Endothelial cell (in vitro differentiated cells): ENCODE measurements at regions not wholly inside any gene's neighbourhood (a gene's known extent, or its start where the extent isn't known, plus 50 kb on each side); places are given as distances from the start of the nearest gene placed in this dataset.

Experiments
- DNase-seq: peaks from one replicate; pipeline ENCODE4 v3.0.0; 2021; ENCODE audit warnings: low spot score
- H3K27ac Mint-ChIP-seq: one replicate; pipeline ENCODE4 v1.8.0; 2021; ENCODE audit warnings: mixed read lengths, inconsistent platforms; ENCODE audit not compliant: unreplicated experiment
- H3K27me3 Mint-ChIP-seq: one replicate; pipeline ENCODE4 v1.8.0; 2021; ENCODE audit warnings: mild to moderate bottlenecking, moderate library complexity, mixed read lengths, inconsistent platforms; ENCODE audit not compliant: unreplicated experiment
- H3K36me3 Mint-ChIP-seq: one replicate; pipeline ENCODE4 v1.8.0; 2021; ENCODE audit warnings: mild to moderate bottlenecking, low read depth, mixed read lengths, inconsistent platforms; ENCODE audit not compliant: unreplicated experiment
- H3K4me1 Mint-ChIP-seq: one replicate; pipeline ENCODE4 v1.8.0; 2021; ENCODE audit warnings: mild to moderate bottlenecking, mixed read lengths, inconsistent platforms; ENCODE audit not compliant: unreplicated experiment
- H3K4me3 Mint-ChIP-seq: one replicate; pipeline ENCODE4 v1.8.0; 2021; ENCODE audit warnings: mild to moderate bottlenecking, mixed read lengths, inconsistent platforms; ENCODE audit not compliant: unreplicated experiment
- H3K9me3 Mint-ChIP-seq: one replicate; pipeline ENCODE4 v1.8.0; 2021; ENCODE audit warnings: mixed read lengths, inconsistent platforms; ENCODE audit not compliant: unreplicated experiment
- CTCF ChIP-seq: fragments of 200-600 bp; sonication (generic); IDR thresholded peaks from one replicate; pipeline ENCODE4 v1.5.0; 2021; ENCODE audit warnings: antibody characterized with exemption; ENCODE audit not compliant: unreplicated experiment

- H3K4me1 Mint-ChIP-seq = peaks cover 1% of the 10 kb centered on the region
These were observed 130.3 kb upstream of the SERP2 start for GRCh38 chr13:44243198-44243857.

GRCh38 chr13:44244288-44244687 lies 129.3 kb upstream of the SERP2 start:
- H3K4me3 Mint-ChIP-seq = no peak overlapping the region

More at GRCh38 chr13:44243198-44243857, 130.3 kb upstream of the SERP2 start:
- Mint-ChIP-seq H3K9me3 (no peaks in the 10 kb centered on the region), H3K27me3 (peaks cover 4% of the 10 kb centered on the region), H3K36me3 (no peaks in the 10 kb centered on the region), H3K4me3 (no peak overlapping the region), H3K27ac (no peak overlapping the region)
- TF ChIP-seq CTCF = peak; percentile 37
- peak; percentile 62 for DNase-seq

GRCh38 chr13:44249431-44249836 lies 124.2 kb upstream of the SERP2 start:
- H3K36me3 Mint-ChIP-seq = no peaks in the 10 kb centered on the region
- H3K9me3 Mint-ChIP-seq = no peaks in the 10 kb centered on the region
- H3K27me3 Mint-ChIP-seq = peaks cover 5% of the 10 kb centered on the region
- H3K27ac Mint-ChIP-seq = no peak overlapping the region
- TF ChIP-seq CTCF = no peak
- H3K4me1 Mint-ChIP-seq = no peaks in the 10 kb centered on the region
- no peak overlapping the region for H3K4me3 Mint-ChIP-seq
- no peak for DNase-seq

More at GRCh38 chr13:44244288-44244687, 129.3 kb upstream of the SERP2 start:
- H3K27me3 Mint-ChIP-seq = peaks cover 4% of the 10 kb centered on the region
- H3K4me1 Mint-ChIP-seq = no peaks in the 10 kb centered on the region
- no peak for DNase-seq
- TF ChIP-seq CTCF = no peak
- no peaks in the 10 kb centered on the region for H3K9me3 Mint-ChIP-seq
- H3K36me3 Mint-ChIP-seq = no peaks in the 10 kb centered on the region
- no peak overlapping the region for H3K27ac Mint-ChIP-seq

GRCh38 chr13:44252938-44253337 lies 120.7 kb upstream of the SERP2 start:
- no peak for DNase-seq
- TF ChIP-seq CTCF = no peak
- H3K4me3 Mint-ChIP-seq = no peak overlapping the region
- H3K27me3 Mint-ChIP-seq = peaks cover 6% of the 10 kb centered on the region
- H3K9me3 Mint-ChIP-seq = no peaks in the 10 kb centered on the region
- no peaks in the 10 kb centered on the region for H3K36me3 Mint-ChIP-seq
- peaks cover 8% of the 10 kb centered on the region for H3K4me1 Mint-ChIP-seq
- no peak overlapping the region for H3K27ac Mint-ChIP-seq

GRCh38 chr13:44255771-44256364 lies 117.8 kb upstream of the SERP2 start:
- H3K27ac Mint-ChIP-seq = no peak overlapping the region
- no peak for TF ChIP-seq CTCF

More at GRCh38 chr13:44255771-44256364, 117.8 kb upstream of the SERP2 start:
- Mint-ChIP-seq H3K4me3 (no peak overlapping the region), H3K27me3 (peaks cover 6% of the 10 kb centered on the region), H3K36me3 (no peaks in the 10 kb centered on the region), H3K9me3 (no peaks in the 10 kb centered on the region), H3K4me1 (peaks cover 8% of the 10 kb centered on the region)
- no peak for DNase-seq
